GM19193 (cell line): ENCODE measurements at regions not wholly inside any gene's neighbourhood (a gene's known extent, or its start where the extent isn't known, plus 50 kb on each side); places are given as distances from the start of the nearest gene placed in this dataset.

Experiments
- POLR2A ChIP-seq: IDR thresholded peaks from 4 replicates; pipeline ENCODE4 v1.6.1; 2011; ENCODE audit not compliant: insufficient read depth, insufficient read length; ENCODE audit errors: extremely low read depth

GRCh38 chr10:30750971-30751677 lies 121.6 kb upstream of the LYZL2 start:
- no peak for TF ChIP-seq POLR2A

- no peak for TF ChIP-seq POLR2A
Observed at GRCh38 chr10:30749385-30749784, 119.8 kb upstream of the LYZL2 start.

GRCh38 chr10:30748152-30748973 lies 118.8 kb upstream of the LYZL2 start:
- TF ChIP-seq POLR2A, result no peak

GRCh38 chr10:30747633-30748032 lies 118.1 kb upstream of the LYZL2 start:
- TF ChIP-seq POLR2A, result no peak

- TF ChIP-seq POLR2A, result no peak
Observed at GRCh38 chr10:30745953-30746352, 116.4 kb upstream of the LYZL2 start.

GRCh38 chr10:30744106-30744505 lies 114.6 kb upstream of the LYZL2 start:
- TF ChIP-seq POLR2A, result no peak

GRCh38 chr10:30743586-30743985 lies 114.0 kb upstream of the LYZL2 start:
- TF ChIP-seq POLR2A, result no peak

- no peak for TF ChIP-seq POLR2A
Observed at GRCh38 chr10:30742471-30742870, 112.9 kb upstream of the LYZL2 start.

- TF ChIP-seq POLR2A, result no peak
Observed at GRCh38 chr10:30738416-30738815, 108.9 kb upstream of the LYZL2 start.

GRCh38 chr10:30737931-30738391 lies 108.4 kb upstream of the LYZL2 start:
- TF ChIP-seq POLR2A, result no peak

- TF ChIP-seq POLR2A, result no peak
Observed at GRCh38 chr10:30736685-30737232, 107.2 kb upstream of the LYZL2 start.

- no peak for TF ChIP-seq POLR2A
Observed at GRCh38 chr10:30734901-30735300, 105.3 kb upstream of the LYZL2 start.

GRCh38 chr10:30732671-30733070 lies 103.1 kb upstream of the LYZL2 start:
- no peak for TF ChIP-seq POLR2A

GRCh38 chr10:30731963-30732362 lies 102.4 kb upstream of the LYZL2 start:
- no peak for TF ChIP-seq POLR2A

GRCh38 chr10:30730306-30730705 lies 100.8 kb upstream of the LYZL2 start:
- TF ChIP-seq POLR2A, result no peak

GRCh38 chr10:30728766-30729165 lies 99.2 kb upstream of the LYZL2 start:
- no peak for TF ChIP-seq POLR2A
